ENCODE measurements at regions not wholly inside any gene's neighbourhood (a gene's known extent, or its start where the extent isn't known, plus 50 kb on each side); places are given as distances from the start of the nearest gene placed in this dataset.

DNA sequence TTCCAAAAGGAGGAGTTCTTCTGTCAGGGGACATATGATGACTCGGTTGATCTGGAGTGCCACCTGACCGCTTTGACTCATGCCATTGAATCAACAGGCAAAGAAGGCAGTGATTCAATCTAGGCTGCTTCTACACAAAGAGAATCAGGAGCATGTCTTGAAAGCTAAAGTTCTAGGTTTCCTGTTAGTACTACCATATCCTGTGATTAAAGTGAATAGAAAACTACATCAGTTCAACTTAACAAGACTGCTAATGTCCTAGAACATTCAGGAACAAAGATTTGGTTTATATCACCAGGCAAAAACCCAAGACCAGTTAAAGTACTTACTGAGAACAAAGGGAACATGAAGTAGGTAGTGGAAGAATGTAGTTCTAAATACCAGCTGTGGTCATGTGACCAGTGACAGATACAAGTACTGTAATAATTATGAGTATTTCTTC is 216.8 kb upstream of the SGK1 start:
- Histone ChIP-seq H3K27me3 (peaks cover 7% of the 10 kb centered on the region), H3K9me3 (no peaks in the 10 kb centered on the region), H3K27ac (no peak overlapping the region), H3K4me3 (ENCODE audit: low read depth in 1 of 2, low read length in 1 of 2) (no peak overlapping the region), H3K36me3 (no peaks in the 10 kb centered on the region), H3K4me1 (ENCODE audit: control insufficient read depth in 1 of 2, insufficient read depth in 1 of 2, low read depth in 1 of 2, low read length in 1 of 2) (peaks cover 13 to 16% of the 10 kb centered on the region in 2 experiments)
- TF ChIP-seq, protein P1, sequence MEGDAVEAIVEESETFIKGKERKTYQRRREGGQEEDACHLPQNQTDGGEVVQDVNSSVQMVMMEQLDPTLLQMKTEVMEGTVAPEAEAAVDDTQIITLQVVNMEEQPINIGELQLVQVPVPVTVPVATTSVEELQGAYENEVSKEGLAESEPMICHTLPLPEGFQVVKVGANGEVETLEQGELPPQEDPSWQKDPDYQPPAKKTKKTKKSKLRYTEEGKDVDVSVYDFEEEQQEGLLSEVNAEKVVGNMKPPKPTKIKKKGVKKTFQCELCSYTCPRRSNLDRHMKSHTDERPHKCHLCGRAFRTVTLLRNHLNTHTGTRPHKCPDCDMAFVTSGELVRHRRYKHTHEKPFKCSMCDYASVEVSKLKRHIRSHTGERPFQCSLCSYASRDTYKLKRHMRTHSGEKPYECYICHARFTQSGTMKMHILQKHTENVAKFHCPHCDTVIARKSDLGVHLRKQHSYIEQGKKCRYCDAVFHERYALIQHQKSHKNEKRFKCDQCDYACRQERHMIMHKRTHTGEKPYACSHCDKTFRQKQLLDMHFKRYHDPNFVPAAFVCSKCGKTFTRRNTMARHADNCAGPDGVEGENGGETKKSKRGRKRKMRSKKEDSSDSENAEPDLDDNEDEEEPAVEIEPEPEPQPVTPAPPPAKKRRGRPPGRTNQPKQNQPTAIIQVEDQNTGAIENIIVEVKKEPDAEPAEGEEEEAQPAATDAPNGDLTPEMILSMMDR (IDR thresholded peaks at IDR 0.05): no peak

DNA sequence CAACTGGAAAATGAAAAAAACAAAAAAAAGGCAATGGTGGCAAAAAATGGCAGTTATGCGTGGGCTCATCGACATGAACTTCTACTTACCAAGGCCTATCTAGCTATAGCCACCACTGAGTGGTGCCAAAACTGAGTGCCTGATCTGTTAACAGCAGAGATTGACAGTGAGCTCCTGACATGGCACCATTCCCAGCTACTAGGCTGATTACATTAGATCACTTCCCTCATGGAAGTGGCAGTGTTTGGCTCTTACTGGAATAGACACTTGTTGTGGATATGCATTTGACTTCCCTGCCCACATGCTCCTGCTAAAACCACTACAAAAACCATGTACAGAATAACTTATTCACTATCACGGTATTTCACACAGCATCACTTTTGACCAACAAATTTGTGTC is 216.1 kb upstream of the SGK1 start:
- peaks cover 14 to 22% of the 10 kb centered on the region in 2 experiments for H3K4me1 ChIP-seq (ENCODE audit: control insufficient read depth in 1 of 2, insufficient read depth in 1 of 2, low read depth in 1 of 2, low read length in 1 of 2)
- peaks cover 5% of the 10 kb centered on the region for H3K27me3 ChIP-seq
- H3K27ac ChIP-seq: no peak overlapping the region
- no peaks in the 10 kb centered on the region for H3K36me3 ChIP-seq
- TF ChIP-seq, protein P1 (IDR thresholded peaks at IDR 0.05): no peak
- H3K4me3 ChIP-seq (ENCODE audit: low read depth in 1 of 2, low read length in 1 of 2): no peak overlapping the region
- H3K9me3 ChIP-seq: no peaks in the 10 kb centered on the region

DNA sequence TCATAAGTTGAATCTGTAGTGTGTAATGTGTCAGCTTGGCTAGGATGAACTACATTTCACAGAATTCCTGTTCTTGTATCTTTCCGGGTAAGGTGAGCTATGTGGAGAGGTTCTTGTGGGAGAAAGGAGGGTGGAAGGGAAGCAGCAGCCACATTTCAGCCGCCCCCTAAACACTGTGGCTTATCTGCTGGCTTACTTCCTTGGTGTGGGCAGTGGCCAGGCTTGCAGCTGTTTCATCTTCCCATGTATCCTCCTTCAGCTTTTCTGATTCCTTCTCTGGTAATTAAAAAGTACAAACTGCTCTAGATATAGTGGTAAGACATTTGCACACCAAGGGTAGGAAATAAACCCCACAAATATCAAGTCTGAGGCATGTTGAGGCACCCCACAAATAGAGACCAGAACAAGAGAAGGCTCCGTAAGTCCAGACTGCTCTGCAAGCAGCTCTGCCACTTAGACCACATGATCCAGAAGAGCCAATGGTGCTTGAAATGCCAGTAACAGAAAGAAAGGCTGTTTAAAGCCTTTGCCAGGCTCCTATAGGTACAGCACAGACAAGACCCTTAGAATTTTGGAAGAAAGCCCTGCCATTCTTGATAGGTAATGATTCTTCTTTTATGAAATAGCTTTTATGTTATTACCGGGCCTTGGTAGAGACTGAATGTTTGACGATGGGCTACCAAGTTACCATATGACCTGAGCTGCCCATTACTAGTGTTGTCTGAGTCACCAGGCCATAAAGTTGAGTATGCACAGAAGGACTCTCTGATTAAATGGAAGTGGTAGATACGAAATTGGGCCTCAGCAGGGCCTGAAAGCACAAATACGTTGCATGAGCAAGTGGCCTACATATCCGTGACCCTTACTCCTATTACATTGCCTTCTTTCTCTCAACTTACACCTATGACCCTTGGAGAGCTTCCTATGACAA is 215.0 kb upstream of the SGK1 start:
- H3K4me3 ChIP-seq (ENCODE audit: low read depth in 1 of 2, low read length in 1 of 2): no peak overlapping the region
- no peaks in the 10 kb centered on the region for H3K36me3 ChIP-seq
- H3K4me1 ChIP-seq (ENCODE audit: control insufficient read depth in 1 of 2, insufficient read depth in 1 of 2, low read depth in 1 of 2, low read length in 1 of 2): peaks cover 14 to 22% of the 10 kb centered on the region in 2 experiments
- no peak overlapping the region for H3K27ac ChIP-seq
- TF ChIP-seq, protein P1 (IDR thresholded peaks at IDR 0.05): no peak
- no peaks in the 10 kb centered on the region for H3K27me3 ChIP-seq
- no peaks in the 10 kb centered on the region for H3K9me3 ChIP-seq

DNA sequence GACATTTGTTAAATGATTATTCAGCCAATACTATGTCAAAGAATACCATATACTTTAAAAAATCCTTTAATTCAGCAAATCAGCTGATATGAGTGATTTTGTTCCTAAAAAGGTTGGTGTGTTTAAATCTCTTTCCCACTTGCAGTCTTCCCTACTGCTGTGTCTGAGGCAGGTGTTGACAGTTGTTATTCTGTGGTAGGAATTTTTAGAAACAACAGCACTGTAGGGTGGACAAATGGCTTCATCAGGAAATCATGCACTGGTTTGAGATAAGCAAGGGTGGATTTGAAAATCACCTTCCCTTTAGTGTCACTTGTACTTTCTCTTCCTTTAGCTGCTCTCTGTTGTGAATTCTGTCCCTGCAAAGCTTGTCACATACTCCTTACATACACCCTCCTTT is 213.7 kb upstream of the SGK1 start:
- Histone ChIP-seq H3K9me3 (no peaks in the 10 kb centered on the region), H3K27me3 (no peaks in the 10 kb centered on the region), H3K4me1 (ENCODE audit: control insufficient read depth in 1 of 2, insufficient read depth in 1 of 2, low read depth in 1 of 2, low read length in 1 of 2) (peaks cover 14 to 22% of the 10 kb centered on the region in 2 experiments), H3K36me3 (no peaks in the 10 kb centered on the region), H3K4me3 (ENCODE audit: low read depth in 1 of 2, low read length in 1 of 2) (no peak overlapping the region), H3K27ac (no peak overlapping the region)
- TF ChIP-seq, protein P1 (IDR thresholded peaks at IDR 0.05): no peak

DNA sequence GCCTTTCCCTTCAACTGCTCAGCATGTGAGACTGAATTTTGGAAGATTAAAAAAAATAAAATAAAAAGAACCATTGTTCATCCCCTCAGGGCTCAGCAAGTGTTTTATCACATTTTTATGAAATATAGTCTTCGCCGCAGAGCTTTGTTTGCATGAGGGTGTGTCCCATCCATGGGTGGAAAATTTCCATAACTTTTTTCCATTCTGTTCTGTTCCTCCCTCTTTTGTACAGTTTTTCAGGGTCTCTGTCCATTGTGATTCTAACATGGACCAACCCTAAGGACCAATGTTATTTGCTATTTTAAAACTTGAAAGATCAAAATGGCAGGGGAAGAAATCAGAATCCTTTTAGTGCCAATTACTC is 213.3 kb upstream of the SGK1 start:
- Histone ChIP-seq H3K27ac (no peak overlapping the region), H3K27me3 (no peaks in the 10 kb centered on the region), H3K9me3 (no peaks in the 10 kb centered on the region), H3K4me3 (ENCODE audit: low read depth in 1 of 2, low read length in 1 of 2) (no peak overlapping the region), H3K36me3 (no peaks in the 10 kb centered on the region), H3K4me1 (ENCODE audit: control insufficient read depth in 1 of 2, insufficient read depth in 1 of 2, low read depth in 1 of 2, low read length in 1 of 2) (peaks cover 14 to 22% of the 10 kb centered on the region in 2 experiments)
- TF ChIP-seq, protein P1 (IDR thresholded peaks at IDR 0.05): no peak
